K562 (cell line): ENCODE measurements at regions not wholly inside any gene's neighbourhood (a gene's known extent, or its start where the extent isn't known, plus 50 kb on each side); places are given as distances from the start of the nearest gene placed in this dataset.

Source experiments
- ATF4 ChIP-seq: fragments of 450-650 bp; formaldehyde crosslinking; IDR thresholded peaks from 2 replicates; pipeline ENCODE4 v1.4.0; 2022; ENCODE audit warnings: mild to moderate bottlenecking, moderate library complexity
- CREBBP ChIP-seq: IDR thresholded peaks from one replicate; pipeline ENCODE4 v1.6.1; 2012; ENCODE audit warnings: low read depth, mild to moderate bottlenecking, control low read depth, inconsistent platforms, low read length
- CTCF ChIP-seq, 3 experiments: IDR thresholded peaks in 2 of 3; conservative IDR thresholded peaks in 1 of 3; 2 replicates each; pipeline ENCODE4 v1.5.1; 2011 to 2012; ENCODE audit warnings: low read length in 3 of 3, mild to moderate bottlenecking in 3 of 3, control low read depth in 2 of 3, improper control_type of control experiment in 1 of 3, inconsistent platforms in 1 of 3, low read depth in 1 of 3, mixed read lengths in 1 of 3, moderate library complexity in 1 of 3; ENCODE audit not compliant: insufficient read depth in 2 of 3
- FOXJ3 ChIP-seq: sonication (generic); formaldehyde crosslinking; IDR thresholded peaks from 2 replicates; pipeline ENCODE4 v1.4.0; 2020; ENCODE audit warnings: mild to moderate bottlenecking, missing genetic modification reagents
- MED1 ChIP-seq: sonication (generic); formaldehyde crosslinking; IDR thresholded peaks from 2 replicates; pipeline ENCODE4 v1.8.1; 2023; ENCODE audit warnings: missing genetic modification reagents, borderline replicate concordance
- POLR3A ChIP-seq: IDR thresholded peaks from 2 replicates; pipeline ENCODE4 v1.6.1; 2011; ENCODE audit warnings: borderline replicate concordance, mild to moderate bottlenecking, moderate library complexity; ENCODE audit not compliant: insufficient read length, insufficient read depth; ENCODE audit errors: extremely low read depth
- TCFL5 ChIP-seq: fragments of 250-450 bp; sonication (Bioruptor Pico); conservative IDR thresholded peaks from 2 replicates; pipeline ENCODE4 v1.6.1; 2021; ENCODE audit warnings: mild to moderate bottlenecking, moderate library complexity, matching md5 sums
- USF1 ChIP-seq: sonication (generic); formaldehyde crosslinking; IDR thresholded peaks from 2 replicates; pipeline ENCODE4 v1.9.0; 2022; ENCODE audit warnings: mild to moderate bottlenecking, missing genetic modification reagents
- ZBTB8A ChIP-seq: fragments of 450-650 bp; IDR thresholded peaks from 2 replicates; pipeline ENCODE4 v1.6.1; 2018; ENCODE audit warnings: mild to moderate bottlenecking, moderate library complexity; ENCODE audit not compliant: partially characterized antibody

GRCh38 chr12:89826468-89826867 lies 117.8 kb upstream of the ATP2B1 start:
- TF ChIP-seq FOXJ3 (CRISPR knock-in tag) (no peak), TCFL5 (CRISPR knock-in tag) (no peak), CREBBP (no peak), ATF4 (CRISPR knock-in tag) (no peak), USF1 (no peak), MED1 (CRISPR knock-in tag) (no peak), CTCF (IDR thresholded peaks at IDR 0.05 in 2 of 3, conservative IDR thresholded peaks at IDR 0.05 in 1 of 3; ENCODE audit: insufficient read depth in 2 of 3, low read depth in 1 of 3, low read length in 3 of 3) (no peak), POLR3A (no peak), ZBTB8A (no peak)
